GM19328 (cell line): ENCODE measurements at regions not wholly inside any gene's neighbourhood (a gene's known extent, or its start where the extent isn't known, plus 50 kb on each side); places are given as distances from the start of the nearest gene placed in this dataset.

Experiments
- ATAC-seq: cut with Tn5 transposase; IDR thresholded peaks from one replicate; pipeline ENCODE4 v1.9.1; 2021; ENCODE audit warnings: mild to moderate bottlenecking, moderate library complexity; ENCODE audit not compliant: unreplicated experiment

- ATAC-seq: no peak
These were observed 249.0 kb downstream of the PTPRU start for GRCh38 chr1:29485096-29485925.

- no peak for ATAC-seq
These were observed 246.7 kb downstream of the PTPRU start for GRCh38 chr1:29482991-29483390.

- ATAC-seq: no peak
These were observed 245.7 kb downstream of the PTPRU start for GRCh38 chr1:29482064-29482463.

GRCh38 chr1:29481031-29481430, 244.7 kb downstream of the PTPRU start:
- no peak for ATAC-seq

GRCh38 chr1:29478879-29479278, 242.6 kb downstream of the PTPRU start:
- ATAC-seq: no peak

GRCh38 chr1:29478151-29478791, 241.9 kb downstream of the PTPRU start:
- no peak for ATAC-seq

GRCh38 chr1:29475326-29475725, 239.0 kb downstream of the PTPRU start:
- no peak for ATAC-seq

- no peak for ATAC-seq
These were observed 238.2 kb downstream of the PTPRU start for GRCh38 chr1:29474274-29475244.

- ATAC-seq: no peak
These were observed 237.0 kb downstream of the PTPRU start for GRCh38 chr1:29473161-29473855.

- no peak for ATAC-seq
These were observed 235.4 kb downstream of the PTPRU start for GRCh38 chr1:29471487-29472313.

GRCh38 chr1:29470788-29471119, 234.4 kb downstream of the PTPRU start:
- no peak for ATAC-seq

GRCh38 chr1:29470087-29470787, 233.9 kb downstream of the PTPRU start:
- ATAC-seq: no peak

GRCh38 chr1:29469457-29469856, 233.1 kb downstream of the PTPRU start:
- ATAC-seq: no peak

GRCh38 chr1:29467989-29468900, 231.9 kb downstream of the PTPRU start:
- no peak for ATAC-seq

- no peak for ATAC-seq
These were observed 229.9 kb downstream of the PTPRU start for GRCh38 chr1:29466258-29466657.

GRCh38 chr1:29465755-29466154, 229.4 kb downstream of the PTPRU start:
- ATAC-seq: no peak

- no peak for ATAC-seq
These were observed 225.8 kb downstream of the PTPRU start for GRCh38 chr1:29462096-29462495.

- no peak for ATAC-seq
These were observed 224.9 kb downstream of the PTPRU start for GRCh38 chr1:29461115-29461739.
